GDM1 (cell line): ENCODE measurements at regions not wholly inside any gene's neighbourhood (a gene's known extent, or its start where the extent isn't known, plus 50 kb on each side); places are given as distances from the start of the nearest gene placed in this dataset.

Experiments
- DNase-seq: peaks from one replicate; lab custom pipeline; 2025; lab: John Stamatoyannopoulos, UW

DNA sequence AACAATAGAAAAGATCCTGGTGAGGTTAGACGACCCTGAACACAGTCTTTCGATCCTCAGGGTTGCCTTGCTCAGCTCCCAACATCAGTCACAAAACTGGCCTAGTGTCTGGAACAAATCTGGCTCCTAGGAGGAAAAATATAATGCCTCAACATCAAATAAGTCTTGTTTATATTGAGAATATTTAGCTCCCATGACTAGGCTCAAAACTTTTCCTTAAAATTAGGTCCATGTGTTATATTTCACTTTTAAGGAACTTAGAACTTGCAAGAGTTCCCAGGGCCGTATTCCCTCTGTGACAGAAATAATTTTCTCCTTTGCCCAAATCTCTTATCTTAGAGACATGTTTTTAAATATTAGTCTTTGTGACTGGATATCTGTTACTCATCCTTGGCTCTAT lies 819.7 kb upstream of the ZEB2 start:
- DNase-seq: no peak

DNA sequence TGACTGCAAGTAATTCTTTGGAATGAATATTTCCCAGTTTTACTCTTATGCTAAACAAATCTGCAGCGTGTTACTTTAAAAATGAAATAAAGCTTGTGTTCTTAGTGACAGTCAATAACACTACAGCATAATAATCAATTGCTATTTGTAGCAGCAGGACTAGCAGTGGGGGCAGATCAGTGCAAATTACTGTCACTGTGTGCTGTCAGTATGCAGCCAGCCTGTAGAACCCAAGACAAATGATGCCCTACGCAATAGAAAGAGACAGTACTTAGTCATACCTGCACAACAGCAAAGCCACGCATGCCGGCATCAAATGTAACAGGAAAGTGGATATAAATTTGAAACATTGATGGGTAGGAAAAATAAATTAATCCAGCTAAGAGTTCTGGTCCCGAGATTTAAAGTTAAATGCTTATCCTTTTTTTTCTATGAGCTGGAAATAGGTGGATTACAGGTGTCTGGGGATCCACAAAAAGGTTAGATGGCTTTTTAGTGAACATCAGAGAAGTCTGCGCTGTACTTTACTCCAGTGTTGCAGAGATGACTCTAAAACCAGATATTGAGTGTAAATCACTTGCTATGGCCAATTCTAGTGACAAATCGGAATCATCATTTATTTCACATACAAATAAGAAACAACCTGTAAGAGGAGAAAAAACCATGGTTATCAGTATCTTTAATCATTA lies 812.4 kb upstream of the ZEB2 start:
- DNase-seq: no peak

GRCh38 chr2:145329971-145330370 lies 810.1 kb upstream of the ZEB2 start:
- no peak for DNase-seq

- DNase-seq: no peak
Observed at GRCh38 chr2:145325485-145325884, 805.6 kb upstream of the ZEB2 start.

GRCh38 chr2:145324748-145325147 lies 804.8 kb upstream of the ZEB2 start:
- no peak for DNase-seq

DNA sequence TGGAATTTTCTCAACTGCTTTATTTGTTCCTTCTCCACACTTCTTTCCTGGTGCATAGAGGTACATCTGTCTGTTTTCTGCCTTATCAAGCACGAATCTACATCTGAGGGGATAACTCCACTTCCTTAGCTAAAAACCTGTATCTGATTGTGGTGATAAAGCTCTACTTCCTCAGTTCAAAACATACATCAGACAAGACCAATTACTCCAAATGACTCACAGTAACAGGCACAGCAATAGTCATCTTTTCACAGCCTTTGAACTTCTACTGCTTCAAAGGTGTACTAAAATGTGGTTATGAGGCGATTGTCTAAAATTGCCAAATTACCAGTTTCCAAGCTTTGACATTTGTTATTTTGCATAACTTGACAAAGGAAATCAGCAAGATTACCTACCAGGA lies 803.6 kb upstream of the ZEB2 start:
- DNase-seq: no peak

DNA sequence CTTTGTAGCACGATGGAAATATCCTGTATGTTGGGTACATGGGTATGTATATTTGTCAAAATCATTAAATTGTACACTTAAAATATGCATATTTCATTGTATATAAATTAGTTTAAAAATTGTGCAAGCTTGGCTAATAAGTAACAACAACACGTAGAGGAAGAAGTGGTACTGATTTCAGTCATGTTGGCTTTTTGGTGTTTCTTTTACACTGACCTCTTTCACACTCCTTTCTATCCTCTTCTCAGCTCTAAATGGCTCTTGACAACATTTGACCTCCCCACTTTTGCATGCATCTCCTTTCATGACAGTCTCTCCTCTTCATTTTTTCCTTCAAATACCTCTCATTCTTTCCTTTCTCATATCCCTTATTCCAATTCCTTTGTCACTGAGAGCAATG lies 801.4 kb upstream of the ZEB2 start:
- no peak for DNase-seq

- no peak for DNase-seq
Observed at GRCh38 chr2:145316496-145316895, 796.6 kb upstream of the ZEB2 start.

DNA sequence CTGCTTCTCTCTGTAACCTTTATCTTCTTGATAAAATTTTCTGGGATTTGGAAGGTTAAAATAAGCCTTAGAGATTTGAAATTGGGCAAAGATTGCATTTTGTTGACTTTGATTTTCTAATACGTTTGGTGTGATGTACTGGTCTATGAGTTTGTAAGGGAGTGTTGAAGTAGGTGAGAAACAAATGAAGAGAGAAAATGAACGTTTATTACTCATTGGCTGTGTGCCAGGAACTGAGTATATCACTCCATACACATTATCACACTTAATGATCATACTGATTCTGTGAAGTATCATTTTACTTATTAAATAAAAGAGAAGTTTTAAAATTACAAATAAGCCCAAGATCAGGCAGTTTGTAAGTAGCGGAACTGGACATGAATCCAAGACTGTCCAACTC lies 795.1 kb upstream of the ZEB2 start:
- DNase-seq: no peak

DNA sequence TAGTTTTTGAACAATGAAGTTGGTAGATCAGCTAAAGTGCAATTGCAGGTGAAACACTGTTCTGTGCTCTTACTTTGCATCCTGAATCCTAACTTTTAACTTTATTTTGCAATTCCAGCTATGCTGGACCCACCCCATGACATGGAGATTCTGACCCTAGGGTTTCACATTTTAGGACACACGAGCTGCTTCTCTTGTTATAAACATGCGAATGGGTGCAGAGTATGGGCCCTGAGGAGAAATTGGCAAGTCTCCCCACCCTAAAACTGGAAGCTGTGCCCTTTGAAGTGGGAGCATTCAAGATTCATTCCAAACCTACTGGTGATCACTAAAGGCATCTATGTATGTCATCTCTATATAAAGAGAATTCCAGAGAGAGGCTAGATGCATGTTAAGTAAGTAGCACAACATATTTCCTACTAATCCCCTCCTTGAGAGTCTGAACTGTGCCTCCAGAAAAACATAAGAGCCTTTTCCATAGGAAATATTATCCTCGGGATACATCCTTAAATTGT lies 794.3 kb upstream of the ZEB2 start:
- no peak for DNase-seq

- DNase-seq: no peak
Observed at GRCh38 chr2:145305889-145306288, 786.0 kb upstream of the ZEB2 start.

DNA sequence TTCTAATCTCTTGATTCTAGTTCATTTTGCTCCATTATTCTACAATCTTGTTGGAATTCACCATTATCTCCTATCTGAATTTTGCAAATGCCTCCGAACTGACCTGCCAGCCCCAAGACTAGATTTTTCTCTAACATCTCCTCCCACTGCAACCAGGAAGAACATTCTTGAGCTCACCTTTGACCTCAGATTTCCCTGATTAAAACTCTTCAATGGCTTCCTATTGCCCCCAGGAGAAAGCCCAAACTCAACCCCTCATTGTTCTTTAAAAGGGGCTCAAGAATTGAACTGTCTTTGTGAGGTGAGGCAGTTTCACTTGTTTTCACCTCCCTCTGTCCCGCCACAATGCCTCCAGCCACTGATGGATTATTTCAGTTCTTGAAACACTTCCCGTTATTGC lies 784.6 kb upstream of the ZEB2 start:
- DNase-seq: no peak

- no peak for DNase-seq
Observed at GRCh38 chr2:145303536-145303935, 783.6 kb upstream of the ZEB2 start.

DNA sequence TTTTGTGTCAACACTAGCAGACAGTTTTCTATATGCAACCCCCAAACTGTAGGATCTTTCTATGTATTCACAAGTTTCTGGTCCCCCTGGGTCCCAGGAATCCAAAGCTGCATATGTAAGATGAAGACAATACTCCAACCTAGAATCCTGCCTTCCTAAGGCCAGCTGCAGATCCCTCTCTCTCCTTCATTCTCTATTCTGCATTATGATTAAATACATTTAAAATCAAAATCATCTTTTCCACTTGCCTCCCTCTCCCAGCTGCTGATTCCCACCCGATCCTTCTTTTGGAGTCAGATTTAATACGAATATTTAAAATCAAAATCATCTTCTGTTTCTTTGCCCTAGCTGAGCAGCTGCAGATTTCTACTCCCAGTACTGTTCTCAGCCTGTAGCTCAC lies 783.0 kb upstream of the ZEB2 start:
- DNase-seq: no peak

DNA sequence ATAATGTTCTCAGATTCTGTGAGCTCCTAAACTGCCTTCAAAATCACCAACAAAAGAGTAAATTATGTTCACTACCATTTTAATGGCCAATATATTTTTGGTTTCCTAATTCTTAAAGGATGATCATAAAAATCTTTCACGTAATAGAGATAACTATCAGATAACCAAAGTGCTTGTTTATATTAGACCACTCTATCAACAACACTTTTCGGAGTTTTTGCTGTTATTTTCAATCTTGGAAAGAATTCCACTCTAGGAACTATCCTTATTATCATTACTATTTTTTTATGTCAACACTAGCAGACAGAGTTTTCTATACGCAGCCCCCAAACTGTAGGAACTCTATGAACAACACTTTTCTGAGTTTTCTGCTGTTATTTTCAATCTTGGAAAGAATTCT lies 782.5 kb upstream of the ZEB2 start:
- no peak for DNase-seq

- DNase-seq: no peak
Observed at GRCh38 chr2:145299368-145299767, 779.4 kb upstream of the ZEB2 start.

DNA sequence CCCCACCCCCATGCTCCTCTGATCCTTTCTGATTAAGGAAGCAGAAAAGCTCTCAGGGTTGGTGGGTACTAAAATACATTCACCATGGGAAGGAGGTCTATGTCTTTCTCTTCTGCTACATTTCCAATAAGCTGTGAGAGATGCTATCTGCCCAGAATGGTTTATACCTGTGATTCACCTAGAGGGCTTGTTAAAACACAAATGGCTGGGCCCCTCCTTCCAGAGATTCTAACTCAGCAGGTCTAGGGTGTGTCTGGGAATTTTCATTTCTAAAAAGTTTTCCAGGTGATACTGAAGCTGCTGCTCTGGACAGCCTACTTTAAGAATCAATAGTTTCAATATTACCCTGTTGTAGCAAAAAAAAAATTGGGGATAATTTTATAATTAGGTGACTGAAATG lies 772.2 kb upstream of the ZEB2 start:
- no peak for DNase-seq

GRCh38 chr2:145290986-145291385 lies 771.1 kb upstream of the ZEB2 start:
- DNase-seq: no peak

DNA sequence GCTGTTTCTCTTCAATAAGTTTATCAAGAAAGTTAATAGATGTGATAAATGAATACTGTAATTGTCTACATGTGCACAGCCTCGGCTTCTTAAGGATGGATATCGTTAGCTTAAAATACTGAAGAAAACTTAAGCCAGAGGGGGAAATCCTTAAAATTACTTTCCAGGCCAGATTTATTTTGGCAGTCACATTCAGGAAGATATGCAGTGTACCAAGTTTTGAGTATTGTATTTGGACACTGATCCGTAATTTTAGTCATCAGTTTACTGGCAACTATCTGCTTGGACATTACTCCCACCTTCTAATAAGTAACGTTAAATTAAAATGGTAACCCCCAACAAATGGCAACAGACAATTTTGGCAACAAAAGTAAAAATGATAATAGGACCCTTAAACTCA lies 770.0 kb upstream of the ZEB2 start:
- DNase-seq: no peak

DNA sequence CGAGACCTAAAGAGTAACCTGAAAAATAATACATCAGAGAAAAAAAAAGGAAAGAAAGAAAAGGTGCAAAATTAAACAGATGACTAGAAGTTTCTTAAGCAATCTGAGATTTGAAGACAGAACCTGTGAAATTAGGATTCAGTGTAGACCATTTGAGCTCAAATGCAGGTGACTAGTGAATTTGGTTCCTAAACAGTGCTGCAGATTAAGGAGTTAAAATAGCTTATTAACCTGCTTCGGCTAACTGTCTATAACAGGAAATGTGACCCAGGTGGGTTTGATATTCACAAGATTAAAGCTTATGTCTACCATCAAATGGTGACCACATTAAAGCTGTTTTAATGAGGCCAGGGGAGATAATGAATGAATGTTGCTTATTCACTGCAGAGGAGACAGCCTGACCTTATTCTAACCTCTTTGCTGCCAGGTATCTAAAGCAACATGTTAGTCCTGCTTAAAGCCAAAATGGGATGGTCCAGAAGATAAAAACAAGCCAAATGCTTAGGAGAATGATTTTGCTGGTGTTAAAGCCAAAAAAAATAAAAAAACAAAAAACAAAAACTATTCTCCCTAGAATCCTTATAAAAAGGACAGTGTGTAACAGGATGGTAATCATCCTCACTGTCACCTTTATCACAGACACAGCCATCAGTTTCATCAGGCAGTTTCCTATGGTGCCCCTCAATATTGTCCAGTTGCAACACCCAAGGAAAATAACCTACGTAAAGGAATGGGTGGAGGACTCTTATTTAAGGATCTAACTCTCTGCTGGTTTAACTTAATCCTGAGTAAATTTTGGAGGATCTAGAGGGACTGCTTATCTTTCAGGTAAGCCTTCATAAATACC lies 769.0 kb upstream of the ZEB2 start:
- DNase-seq: no peak

DNA sequence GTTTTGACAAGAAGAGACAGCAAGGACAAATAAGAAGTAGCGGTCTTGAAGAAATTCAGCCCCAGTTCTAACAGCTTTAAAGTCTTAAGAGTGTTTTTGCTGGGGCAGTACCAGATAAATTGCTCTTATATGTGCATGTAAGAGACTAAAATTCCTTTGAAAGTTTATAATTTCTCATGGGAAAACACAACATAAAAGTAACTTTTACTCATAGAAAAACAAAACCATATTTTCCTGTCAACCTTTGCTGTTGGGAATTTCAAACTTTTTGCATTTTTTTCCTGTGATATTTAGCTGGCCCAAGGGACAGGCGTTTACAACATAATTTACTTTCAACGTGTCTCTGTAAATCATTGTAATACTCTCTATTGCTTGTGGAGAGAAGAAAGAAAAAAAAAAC lies 767.8 kb upstream of the ZEB2 start:
- DNase-seq: no peak

DNA sequence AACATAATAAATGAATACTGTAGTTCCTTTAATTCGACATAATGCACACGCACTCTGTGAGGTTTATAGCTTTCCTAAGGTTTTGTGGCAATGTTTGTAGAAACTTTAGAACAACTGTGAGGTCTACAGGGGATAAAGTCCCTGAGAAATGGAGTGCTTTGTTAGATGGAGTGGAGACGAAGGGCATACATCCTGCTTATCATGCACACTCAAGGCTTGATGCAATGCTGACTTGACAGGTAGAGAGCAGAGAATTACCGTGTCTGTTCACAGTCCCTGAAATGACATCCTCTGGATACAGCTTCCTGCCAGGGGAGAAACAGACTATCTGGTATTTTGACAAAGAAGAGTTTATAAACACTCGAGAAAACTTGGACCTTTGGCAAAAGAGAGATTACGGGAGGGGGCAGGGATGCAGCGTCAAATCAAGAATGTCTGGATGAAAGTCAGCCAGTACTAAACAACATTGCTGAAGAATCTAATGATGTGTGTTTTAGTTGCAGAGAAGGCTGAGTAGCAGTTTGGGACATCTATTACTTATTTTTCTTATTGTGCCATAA lies 766.9 kb upstream of the ZEB2 start:
- DNase-seq: no peak

- DNase-seq: no peak
Observed at GRCh38 chr2:145284551-145284950, 764.6 kb upstream of the ZEB2 start.
